Endodermal cell (in vitro differentiated cells): ENCODE measurements at regions not wholly inside any gene's neighbourhood (a gene's known extent, or its start where the extent isn't known, plus 50 kb on each side); places are given as distances from the start of the nearest gene placed in this dataset.
"Not testable (repeated sequence)": the region's sequence is repeated elsewhere in the genome, so short reads cannot be mapped to it uniquely, and the experiment has no call there.

ENCODE experiments used
- DNase-seq: peaks from one replicate; pipeline ENCODE4 v3.0.0-alpha.2; 2017
- H3K27ac ChIP-seq: 2 replicates; pipeline ENCODE4 v1.5.1; 2013; ENCODE audit warnings: mild to moderate bottlenecking, low read depth, low read length, moderate library complexity
- H3K27me3 ChIP-seq: 2 replicates; pipeline ENCODE4 v1.6.1; 2013; ENCODE audit warnings: mild to moderate bottlenecking, low read length, moderate library complexity; ENCODE audit not compliant: insufficient read depth, control insufficient read depth, poor library complexity, severe bottlenecking
- H3K36me3 ChIP-seq: 2 replicates; pipeline ENCODE4 v1.7.0; 2013; ENCODE audit warnings: mild to moderate bottlenecking, low read length, moderate library complexity; ENCODE audit not compliant: control insufficient read depth, insufficient read depth
- H3K4me1 ChIP-seq: one replicate; pipeline ENCODE4 v1.7.0; 2013; ENCODE audit warnings: low read length; ENCODE audit not compliant: control insufficient read depth, insufficient read depth
- H3K4me3 ChIP-seq: 2 replicates; pipeline ENCODE4 v1.5.1; 2013; ENCODE audit warnings: mild to moderate bottlenecking, low read length, moderate library complexity
- H3K9ac ChIP-seq: 2 replicates; pipeline ENCODE4 v1.6.1; 2013; ENCODE audit warnings: mild to moderate bottlenecking, low read length, moderate library complexity; ENCODE audit not compliant: poor library complexity, severe bottlenecking; ENCODE audit errors: extremely low read depth
- H3K9me3 ChIP-seq: 2 replicates; pipeline ENCODE4 v1.6.1; 2013; ENCODE audit warnings: mild to moderate bottlenecking, low read length, moderate library complexity; ENCODE audit not compliant: control insufficient read depth
- H3K27ac Mint-ChIP-seq: 2 replicates; pipeline ENCODE4 v1.8.0; 2020; ENCODE audit warnings: mixed read lengths
- H3K27me3 Mint-ChIP-seq: 2 replicates; pipeline ENCODE4 v1.8.0; 2021; ENCODE audit warnings: mild to moderate bottlenecking, mixed read lengths; ENCODE audit not compliant: insufficient read depth
- H3K36me3 Mint-ChIP-seq: 2 replicates; pipeline ENCODE4 v1.8.0; 2020; ENCODE audit warnings: low read depth, mixed read lengths
- H3K4me1 Mint-ChIP-seq: 2 replicates; pipeline ENCODE4 v1.8.0; 2020; ENCODE audit warnings: mixed read lengths
- H3K4me3 Mint-ChIP-seq: 2 replicates; pipeline ENCODE4 v1.8.0; 2020; ENCODE audit warnings: mild to moderate bottlenecking, moderate library complexity, mixed read lengths
- H3K9me3 Mint-ChIP-seq: 2 replicates; pipeline ENCODE4 v1.8.0; 2020; ENCODE audit warnings: mild to moderate bottlenecking, mixed read lengths
- WGBS, 2 experiments: methylation state at CpG; one replicate each; pipeline versions ENCODE4 v1.1.5 to v1.1.7; 2013; ENCODE audit warnings: missing lambda C conversion rate in 2 of 2, mixed read lengths in 1 of 2; ENCODE audit not compliant: insufficient coverage in 1 of 2, insufficient read length in 1 of 2; 5-methylcytosine and 5-hydroxymethylcytosine counted together
- TF ChIP-seq, protein P1 (sequence below): fragments of 200-600 bp; sonication (generic); conservative IDR thresholded peaks from 2 replicates; pipeline ENCODE4 v1.5.0; 2021; ENCODE audit warnings: antibody characterized with exemption, mild to moderate bottlenecking

DNA sequence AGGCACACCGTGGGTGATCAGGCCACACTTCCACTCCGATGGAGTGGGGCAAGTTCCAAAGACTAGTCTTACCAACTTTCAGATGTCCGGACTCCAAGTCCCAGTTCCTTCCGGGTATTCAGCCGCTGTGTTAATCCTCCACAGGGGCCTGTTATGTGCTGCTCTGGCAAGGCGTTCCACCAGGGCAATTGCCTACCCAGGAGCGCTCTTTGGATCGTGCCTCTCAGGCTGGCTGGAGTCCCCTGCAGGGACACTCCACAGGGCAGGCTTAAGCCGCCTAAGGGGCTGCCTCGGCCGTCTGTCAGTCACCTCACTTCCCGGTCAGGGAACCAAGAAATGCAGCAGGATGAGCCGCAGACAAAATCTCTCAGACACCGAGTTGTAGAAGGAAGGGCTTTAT is 118.7 kb upstream of the CCNG1 start:
- WGBS, 2 experiments, result 83 to 91% methylated on average over 9 to 14 of the region's 14 CpGs
- Histone ChIP-seq H3K9ac (no peak overlapping the region), H3K27me3 (no peaks in the 10 kb centered on the region), H3K9me3 (peaks cover 2% of the 10 kb centered on the region), H3K27ac (no peak overlapping the region), H3K4me1 (no peaks in the 10 kb centered on the region), H3K4me3 (no peak overlapping the region), H3K36me3 (no peaks in the 10 kb centered on the region)
- Mint-ChIP-seq H3K9me3 (peaks cover 12% of the 10 kb centered on the region), H3K27ac (peak overlapping the region; percentile 26), H3K4me1 (no peaks in the 10 kb centered on the region), H3K36me3 (peaks cover 9% of the 10 kb centered on the region), H3K4me3 (no peak overlapping the region), H3K27me3 (no peaks in the 10 kb centered on the region)
- TF ChIP-seq, protein P1, sequence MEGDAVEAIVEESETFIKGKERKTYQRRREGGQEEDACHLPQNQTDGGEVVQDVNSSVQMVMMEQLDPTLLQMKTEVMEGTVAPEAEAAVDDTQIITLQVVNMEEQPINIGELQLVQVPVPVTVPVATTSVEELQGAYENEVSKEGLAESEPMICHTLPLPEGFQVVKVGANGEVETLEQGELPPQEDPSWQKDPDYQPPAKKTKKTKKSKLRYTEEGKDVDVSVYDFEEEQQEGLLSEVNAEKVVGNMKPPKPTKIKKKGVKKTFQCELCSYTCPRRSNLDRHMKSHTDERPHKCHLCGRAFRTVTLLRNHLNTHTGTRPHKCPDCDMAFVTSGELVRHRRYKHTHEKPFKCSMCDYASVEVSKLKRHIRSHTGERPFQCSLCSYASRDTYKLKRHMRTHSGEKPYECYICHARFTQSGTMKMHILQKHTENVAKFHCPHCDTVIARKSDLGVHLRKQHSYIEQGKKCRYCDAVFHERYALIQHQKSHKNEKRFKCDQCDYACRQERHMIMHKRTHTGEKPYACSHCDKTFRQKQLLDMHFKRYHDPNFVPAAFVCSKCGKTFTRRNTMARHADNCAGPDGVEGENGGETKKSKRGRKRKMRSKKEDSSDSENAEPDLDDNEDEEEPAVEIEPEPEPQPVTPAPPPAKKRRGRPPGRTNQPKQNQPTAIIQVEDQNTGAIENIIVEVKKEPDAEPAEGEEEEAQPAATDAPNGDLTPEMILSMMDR, result no peak
- DNase-seq, result no peak

DNA sequence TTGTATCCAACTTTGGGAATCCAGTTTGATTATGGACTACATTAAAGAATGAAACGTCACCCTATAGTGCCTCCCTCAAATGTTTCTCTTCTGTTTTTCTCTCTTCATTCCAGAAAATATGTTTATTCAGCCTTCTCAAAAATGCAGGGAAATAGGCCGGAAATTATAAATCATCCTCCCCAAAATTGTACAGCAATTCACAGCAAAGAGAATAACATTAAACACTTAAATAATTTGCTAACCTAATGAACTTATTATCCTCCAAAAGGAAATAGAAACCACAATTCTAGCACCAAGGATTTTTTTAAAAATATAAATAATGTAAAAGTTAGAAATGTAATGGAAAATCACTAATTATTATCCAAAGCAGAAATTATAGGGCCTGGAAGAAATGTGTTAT is 115.9 kb upstream of the CCNG1 start:
- Histone ChIP-seq H3K27me3 (no peaks in the 10 kb centered on the region), H3K4me3 (no peak overlapping the region), H3K9me3 (no peaks in the 10 kb centered on the region), H3K36me3 (no peaks in the 10 kb centered on the region), H3K27ac (no peak overlapping the region), H3K9ac (no peak overlapping the region), H3K4me1 (no peaks in the 10 kb centered on the region)
- H3K4me3 Mint-ChIP-seq, result no peak overlapping the region
- peaks cover 8% of the 10 kb centered on the region for H3K36me3 Mint-ChIP-seq
- no peak for DNase-seq
- H3K4me1 Mint-ChIP-seq, result no peaks in the 10 kb centered on the region
- no peak overlapping the region for H3K27ac Mint-ChIP-seq
- H3K27me3 Mint-ChIP-seq, result no peaks in the 10 kb centered on the region
- TF ChIP-seq, protein P1, result no peak
- WGBS, 2 experiments, result 87 to 100% methylated on average over 1 to 2 of the region's 2 CpGs
- peaks cover 8% of the 10 kb centered on the region for H3K9me3 Mint-ChIP-seq

DNA sequence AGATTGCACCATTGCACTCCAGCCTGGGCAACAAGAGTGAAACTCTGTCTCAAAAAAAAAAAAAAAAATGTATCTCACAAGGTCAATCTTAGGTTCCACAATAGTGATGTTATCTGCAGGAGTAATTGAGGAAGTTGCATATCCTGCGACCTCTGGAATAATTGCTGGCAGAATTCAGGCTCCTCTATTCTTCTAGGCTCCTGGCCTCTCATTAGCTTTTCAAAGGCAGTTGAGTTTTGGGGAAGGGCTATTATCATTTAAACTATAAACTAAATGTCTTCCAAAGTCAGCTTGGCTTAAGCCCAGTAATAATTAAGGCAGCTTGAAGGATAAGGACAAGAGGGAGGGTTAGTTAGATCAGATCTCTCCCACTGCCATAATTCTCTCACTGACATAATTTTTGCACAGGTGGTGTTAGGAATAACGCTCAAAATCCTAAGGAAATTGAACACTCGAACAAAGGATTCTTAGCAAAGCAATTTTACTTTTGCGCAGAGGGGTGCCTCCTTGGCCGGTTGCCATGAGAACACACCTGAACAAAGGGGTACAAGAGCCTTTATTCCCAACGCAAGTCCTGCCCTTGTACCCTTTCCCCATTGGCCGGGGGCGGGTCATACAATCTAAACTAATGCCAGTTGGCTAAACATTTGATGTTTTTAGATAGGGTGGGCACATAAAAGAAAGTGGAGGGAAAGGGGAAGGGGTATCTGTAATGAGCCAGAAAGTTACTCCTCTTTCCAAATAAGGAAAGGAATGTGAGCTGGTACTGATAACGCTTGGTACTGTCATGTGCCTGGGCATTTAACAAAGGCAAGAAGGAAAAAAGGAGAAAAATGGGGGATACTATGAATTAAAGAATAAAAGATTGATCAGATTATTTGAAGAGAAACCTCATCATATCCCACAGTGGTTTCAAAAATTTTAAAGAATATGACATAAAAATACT is 106.4 kb upstream of the CCNG1 start:
- 82 to 96% methylated on average over 4 to 9 of the region's 9 CpGs for WGBS, 2 experiments
- Mint-ChIP-seq H3K27ac (no peak overlapping the region), H3K27me3 (peaks cover 1% of the 10 kb centered on the region), H3K4me1 (peaks cover 3% of the 10 kb centered on the region), H3K36me3 (peaks cover 27% of the 10 kb centered on the region), H3K4me3 (no peak overlapping the region), H3K9me3 (peaks cover 8% of the 10 kb centered on the region)
- peak; percentile 48 for DNase-seq
- H3K27ac ChIP-seq, result no peak overlapping the region
- H3K27me3 ChIP-seq, result no peaks in the 10 kb centered on the region
- H3K4me1 ChIP-seq, result no peaks in the 10 kb centered on the region
- TF ChIP-seq, protein P1, result no peak
- H3K9me3 ChIP-seq, result peaks cover 54% of the 10 kb centered on the region
- no peak overlapping the region for H3K4me3 ChIP-seq
- H3K9ac ChIP-seq, result no peak overlapping the region
- no peaks in the 10 kb centered on the region for H3K36me3 ChIP-seq

DNA sequence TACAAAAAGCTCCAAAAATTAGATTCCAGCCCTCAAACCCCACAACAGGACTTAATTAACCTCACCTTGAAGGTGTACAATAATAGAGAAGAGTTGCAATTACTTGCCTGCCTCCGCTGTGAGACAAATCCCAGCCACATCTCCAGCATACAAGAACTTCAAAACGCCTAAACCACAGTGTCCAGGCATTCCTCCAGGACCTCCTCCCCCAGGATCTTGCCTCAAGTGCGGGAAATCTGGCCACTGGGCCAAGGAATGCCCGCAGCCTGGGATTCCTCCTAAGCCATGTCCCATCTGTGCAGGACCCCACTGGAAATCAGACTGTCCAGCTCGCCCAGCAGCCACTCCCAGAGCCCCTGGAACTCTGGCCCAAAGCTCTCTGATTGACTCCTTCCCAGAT is 101.3 kb upstream of the CCNG1 start:
- not testable (repeated sequence) for H3K27ac Mint-ChIP-seq, H3K9ac ChIP-seq, H3K27me3 Mint-ChIP-seq, H3K27me3 ChIP-seq, H3K36me3 ChIP-seq, H3K4me3 ChIP-seq, H3K9me3 Mint-ChIP-seq, H3K27ac ChIP-seq, H3K4me1 ChIP-seq, H3K4me1 Mint-ChIP-seq, H3K4me3 Mint-ChIP-seq
- peaks cover 65% of the 10 kb centered on the region for H3K9me3 ChIP-seq
- DNase-seq, result peak; percentile 10
- WGBS, 2 experiments, result 73% methylated on average over 5 of the region's 5 CpGs; no CpG with 5 or more reads in 1 of the 2 experiments
- peaks cover 29% of the 10 kb centered on the region for H3K36me3 Mint-ChIP-seq
